ENCODE measurements at regions not wholly inside any gene's neighbourhood (a gene's known extent, or its start where the extent isn't known, plus 50 kb on each side); places are given as distances from the start of the nearest gene placed in this dataset.

DNA sequence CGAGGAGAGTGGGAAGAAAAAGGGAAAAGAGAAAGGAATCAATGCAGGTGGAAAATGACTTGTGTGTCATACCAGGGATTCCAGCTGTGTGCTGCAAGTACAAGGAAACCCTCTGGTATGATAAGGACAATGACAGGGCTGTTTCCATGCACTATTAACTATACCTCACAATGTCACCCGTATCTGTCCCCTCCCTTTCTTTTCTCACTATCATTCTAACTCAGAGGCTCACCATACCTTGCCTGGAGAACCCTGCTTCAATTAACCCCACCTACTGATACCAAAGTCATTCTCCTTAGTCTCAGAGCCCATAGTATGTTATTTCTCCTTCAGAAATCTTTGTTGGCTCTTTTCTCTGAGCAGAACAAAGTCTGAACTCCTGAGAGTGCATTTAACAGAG is 236.2 kb upstream of the NREP start:
- DNase-seq: no peak
- peaks cover 5% of the 10 kb centered on the region for H3K9me3 ChIP-seq (replicated peaks)
- no peaks in the 10 kb centered on the region for H3K36me3 ChIP-seq
- no peaks in the 10 kb centered on the region for H3K27me3 ChIP-seq (ENCODE audit: low read depth)
- H3K4me3 ChIP-seq: no peak overlapping the region
- H3K4me1 ChIP-seq: no peaks in the 10 kb centered on the region
- H3K27ac ChIP-seq (replicated peaks): no peak overlapping the region
- intact Hi-C loops (cut with micrococcal nuclease): no loop called here
- TF ChIP-seq, protein P1, sequence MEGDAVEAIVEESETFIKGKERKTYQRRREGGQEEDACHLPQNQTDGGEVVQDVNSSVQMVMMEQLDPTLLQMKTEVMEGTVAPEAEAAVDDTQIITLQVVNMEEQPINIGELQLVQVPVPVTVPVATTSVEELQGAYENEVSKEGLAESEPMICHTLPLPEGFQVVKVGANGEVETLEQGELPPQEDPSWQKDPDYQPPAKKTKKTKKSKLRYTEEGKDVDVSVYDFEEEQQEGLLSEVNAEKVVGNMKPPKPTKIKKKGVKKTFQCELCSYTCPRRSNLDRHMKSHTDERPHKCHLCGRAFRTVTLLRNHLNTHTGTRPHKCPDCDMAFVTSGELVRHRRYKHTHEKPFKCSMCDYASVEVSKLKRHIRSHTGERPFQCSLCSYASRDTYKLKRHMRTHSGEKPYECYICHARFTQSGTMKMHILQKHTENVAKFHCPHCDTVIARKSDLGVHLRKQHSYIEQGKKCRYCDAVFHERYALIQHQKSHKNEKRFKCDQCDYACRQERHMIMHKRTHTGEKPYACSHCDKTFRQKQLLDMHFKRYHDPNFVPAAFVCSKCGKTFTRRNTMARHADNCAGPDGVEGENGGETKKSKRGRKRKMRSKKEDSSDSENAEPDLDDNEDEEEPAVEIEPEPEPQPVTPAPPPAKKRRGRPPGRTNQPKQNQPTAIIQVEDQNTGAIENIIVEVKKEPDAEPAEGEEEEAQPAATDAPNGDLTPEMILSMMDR (IDR thresholded peaks at IDR 0.05; ENCODE audit: borderline replicate concordance): no peak

DNA sequence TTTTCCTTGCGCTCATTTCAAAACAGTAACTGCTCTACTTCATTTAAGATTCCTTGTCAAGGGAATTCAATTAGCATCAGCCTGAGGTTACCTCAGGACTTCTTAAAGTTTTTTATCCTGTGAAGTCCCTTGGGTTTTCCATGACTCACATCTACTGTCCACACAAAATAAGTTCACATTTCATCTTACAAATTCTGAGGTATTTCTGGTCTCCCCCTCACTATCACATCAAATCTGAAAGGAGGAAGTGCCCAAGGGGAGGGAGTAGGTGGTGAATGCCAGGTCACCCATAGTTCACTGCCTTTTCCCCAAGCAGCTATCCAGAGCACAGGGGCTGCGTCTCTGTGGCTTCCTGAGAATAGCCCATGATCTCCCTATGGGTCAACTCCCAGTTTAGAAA is 227.1 kb upstream of the NREP start:
- H3K4me3 ChIP-seq: no peak overlapping the region
- TF ChIP-seq, protein P1 (IDR thresholded peaks at IDR 0.05; ENCODE audit: borderline replicate concordance): no peak
- peaks cover 11% of the 10 kb centered on the region for H3K9me3 ChIP-seq (replicated peaks)
- no peaks in the 10 kb centered on the region for H3K27me3 ChIP-seq (ENCODE audit: low read depth)
- H3K27ac ChIP-seq (replicated peaks): peak overlapping the region; percentile 34
- DNase-seq: no peak
- no peaks in the 10 kb centered on the region for H3K36me3 ChIP-seq
- H3K4me1 ChIP-seq: peaks cover 14% of the 10 kb centered on the region
- intact Hi-C loops (cut with micrococcal nuclease): no loop called here

DNA sequence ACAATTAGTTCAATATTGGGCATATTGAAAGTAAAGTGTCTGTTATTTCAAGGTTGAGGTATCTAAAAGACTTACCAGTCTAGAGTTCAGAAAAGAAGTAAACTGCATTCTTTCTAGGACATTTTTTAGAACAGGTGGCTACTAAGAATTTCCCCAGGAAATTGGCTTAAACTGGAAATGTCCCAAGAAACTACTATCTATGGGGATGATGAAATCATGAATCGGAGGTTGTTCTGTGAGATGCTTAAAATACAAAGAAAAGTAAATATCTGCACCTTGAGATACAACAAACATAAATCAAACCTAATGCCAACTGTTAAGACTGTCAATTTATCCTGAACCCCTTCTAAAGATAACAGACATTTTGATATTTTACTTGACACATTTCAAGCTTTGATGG is 226.5 kb upstream of the NREP start:
- Histone ChIP-seq H3K27ac (replicated peaks) (peak overlapping the region; percentile 34), H3K27me3 (ENCODE audit: low read depth) (no peaks in the 10 kb centered on the region), H3K36me3 (no peaks in the 10 kb centered on the region), H3K4me1 (peaks cover 14% of the 10 kb centered on the region), H3K9me3 (replicated peaks) (peaks cover 11% of the 10 kb centered on the region), H3K4me3 (no peak overlapping the region)
- no peak for DNase-seq
- TF ChIP-seq, protein P1 (IDR thresholded peaks at IDR 0.05; ENCODE audit: borderline replicate concordance): no peak
- intact Hi-C loops (cut with micrococcal nuclease): no loop called here

DNA sequence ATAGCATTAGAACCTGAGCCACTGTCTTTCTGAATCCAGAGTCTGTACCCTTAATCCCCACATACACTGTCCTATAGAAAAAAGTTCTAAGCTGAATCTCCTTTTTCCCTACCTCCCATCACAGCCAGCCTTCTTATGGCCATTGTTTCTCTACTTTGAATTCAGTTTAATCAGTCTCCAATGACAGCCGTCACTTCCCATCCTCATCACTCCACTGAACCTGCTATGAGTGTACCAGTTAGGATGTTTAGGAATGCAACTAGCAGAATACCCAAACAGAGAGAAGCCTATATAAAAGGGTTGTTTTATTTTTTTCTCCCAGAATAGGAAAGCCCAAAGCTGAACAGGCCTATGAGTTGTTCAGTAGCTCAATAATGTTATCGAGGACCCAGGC is 220.4 kb upstream of the NREP start:
- H3K36me3 ChIP-seq: no peaks in the 10 kb centered on the region
- H3K27ac ChIP-seq (replicated peaks): no peak overlapping the region
- H3K27me3 ChIP-seq (ENCODE audit: low read depth): no peaks in the 10 kb centered on the region
- DNase-seq: no peak
- peaks cover 6% of the 10 kb centered on the region for H3K4me1 ChIP-seq
- intact Hi-C loops (cut with micrococcal nuclease): no loop called here
- TF ChIP-seq, protein P1 (IDR thresholded peaks at IDR 0.05; ENCODE audit: borderline replicate concordance): no peak
- no peaks in the 10 kb centered on the region for H3K9me3 ChIP-seq (replicated peaks)
- H3K4me3 ChIP-seq: no peak overlapping the region

DNA sequence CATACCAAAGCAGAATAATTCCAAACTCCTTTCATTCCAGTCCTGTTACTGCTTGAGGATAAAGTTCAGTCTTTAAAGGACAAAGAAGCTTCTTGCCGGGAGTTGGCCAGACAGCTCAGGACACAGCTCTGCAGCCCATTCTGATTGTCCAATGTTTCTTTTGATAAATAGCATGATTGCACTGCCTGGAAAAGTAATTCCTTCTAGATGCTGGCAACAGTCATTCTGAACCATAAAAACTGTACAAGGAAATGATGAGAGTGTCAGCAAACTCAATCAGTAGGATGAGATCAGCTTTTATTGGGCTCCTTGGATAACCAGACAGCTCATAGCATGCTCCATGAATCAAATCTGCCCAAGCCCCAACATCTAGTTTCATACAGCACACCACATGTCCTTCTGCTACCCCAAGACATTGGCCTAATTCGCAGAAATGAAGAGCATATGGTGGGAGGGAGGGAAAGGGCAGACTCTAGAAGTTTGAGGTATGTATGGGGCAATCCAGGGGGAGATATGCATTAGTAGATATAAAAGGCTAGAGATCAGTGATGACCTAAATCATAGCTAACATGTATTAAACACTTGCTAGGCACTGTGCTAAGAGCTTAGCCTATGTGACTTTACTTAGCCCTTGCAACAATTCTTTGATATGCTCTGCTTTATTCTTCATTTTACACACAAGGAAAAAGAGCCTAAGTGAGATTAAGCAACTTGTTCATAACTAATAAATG is 219.9 kb upstream of the NREP start:
- Histone ChIP-seq H3K4me3 (no peak overlapping the region), H3K36me3 (no peaks in the 10 kb centered on the region), H3K9me3 (replicated peaks) (no peaks in the 10 kb centered on the region), H3K4me1 (peaks cover 6% of the 10 kb centered on the region), H3K27me3 (ENCODE audit: low read depth) (no peaks in the 10 kb centered on the region), H3K27ac (replicated peaks) (no peak overlapping the region)
- intact Hi-C loops (cut with micrococcal nuclease): no loop called here
- no peak for DNase-seq
- TF ChIP-seq, protein P1 (IDR thresholded peaks at IDR 0.05; ENCODE audit: borderline replicate concordance): no peak

All from left ventricle myocardium inferior (tissue), 1 donor.